WTC11 (cell line): ENCODE measurements at regions not wholly inside any gene's neighbourhood (a gene's known extent, or its start where the extent isn't known, plus 50 kb on each side); places are given as distances from the start of the nearest gene placed in this dataset.

Source experiments
- ATAC-seq: fragments of 200-7000 bp; cut with Tn5 transposase; 2 replicates; pipeline ENCODE4 v1.10.0; 2021; ENCODE audit warnings: mild to moderate bottlenecking, moderate library complexity
- CTCF ChIA-PET: fragments of 300-600 bp; sonication (Branson Sonifier 250); formaldehyde crosslinking; loops from one replicate; lab custom pipeline; 2021; ENCODE audit warnings: antibody characterized with exemption; lab: Charles Lee
- POLR2A ChIA-PET: fragments of 350-600 bp; sonication (Branson Sonifier 250); formaldehyde crosslinking; loops from one replicate; lab custom pipeline; 2021; ENCODE audit warnings: antibody characterized with exemption; lab: Charles Lee
- DNase-seq: peaks from one replicate; pipeline ENCODE4 v3.0.0; 2021; ENCODE audit warnings: low spot score
- H3K27ac Mint-ChIP-seq: 2 replicates; pipeline ENCODE4 v1.8.0; 2021; ENCODE audit warnings: mixed read lengths
- H3K27me3 Mint-ChIP-seq: 2 replicates; pipeline ENCODE4 v1.8.0; 2021; ENCODE audit warnings: low read depth, mild to moderate bottlenecking, moderate library complexity, mixed read lengths
- H3K36me3 Mint-ChIP-seq: 2 replicates; pipeline ENCODE4 v1.8.0; 2021; ENCODE audit warnings: mixed read lengths
- H3K4me1 Mint-ChIP-seq: 2 replicates; pipeline ENCODE4 v1.8.0; 2022; ENCODE audit warnings: mixed read lengths
- H3K4me3 Mint-ChIP-seq: 2 replicates; pipeline ENCODE4 v1.8.0; 2021; ENCODE audit warnings: mild to moderate bottlenecking, moderate library complexity, mixed read lengths
- H3K9me3 Mint-ChIP-seq: 2 replicates; pipeline ENCODE4 v1.8.0; 2021; ENCODE audit warnings: mixed read lengths
- ATF1 ChIP-seq: sonication (generic); formaldehyde crosslinking; IDR thresholded peaks from 2 replicates; pipeline ENCODE4 v1.8.1; 2023; ENCODE audit warnings: mild to moderate bottlenecking, moderate library complexity, missing genetic modification reagents
- CBFB ChIP-seq: sonication (generic); formaldehyde crosslinking; IDR thresholded peaks from 2 replicates; pipeline ENCODE4 v1.8.1; 2022; ENCODE audit warnings: mild to moderate bottlenecking, low read depth, missing genetic modification reagents
- ELF4 ChIP-seq: sonication (generic); formaldehyde crosslinking; IDR thresholded peaks from 2 replicates; pipeline ENCODE4 v1.8.1; 2022; ENCODE audit warnings: low read depth, mild to moderate bottlenecking, moderate library complexity, missing genetic modification reagents
- FOXP1 ChIP-seq: sonication (generic); formaldehyde crosslinking; IDR thresholded peaks from 2 replicates; pipeline ENCODE4 v1.8.0; 2022; ENCODE audit warnings: missing genetic modification reagents, mild to moderate bottlenecking, moderate library complexity, borderline replicate concordance
- IRF2 ChIP-seq: sonication (generic); formaldehyde crosslinking; IDR thresholded peaks from 2 replicates; pipeline ENCODE4 v1.8.0; 2022; ENCODE audit warnings: low read depth, missing genetic modification reagents, borderline replicate concordance
- JUN ChIP-seq: sonication (generic); formaldehyde crosslinking; IDR thresholded peaks from 2 replicates; pipeline ENCODE4 v1.8.0; 2023; ENCODE audit warnings: mild to moderate bottlenecking, missing genetic modification reagents
- NR3C1 ChIP-seq: sonication (generic); formaldehyde crosslinking; conservative IDR thresholded peaks from 2 replicates; pipeline ENCODE4 v1.8.1; 2023; ENCODE audit warnings: low read depth, mild to moderate bottlenecking, missing genetic modification reagents
- SMAD3 ChIP-seq: sonication (generic); formaldehyde crosslinking; IDR thresholded peaks from 2 replicates; pipeline ENCODE4 v1.8.0; 2022; ENCODE audit warnings: missing genetic modification reagents, mild to moderate bottlenecking, borderline replicate concordance
- SOX15 ChIP-seq: fragments of 250-450 bp; sonication (Bioruptor Pico); IDR thresholded peaks from 2 replicates; pipeline ENCODE4 v1.9.0; 2021; ENCODE audit warnings: mild to moderate bottlenecking
- SP1 ChIP-seq: sonication (generic); formaldehyde crosslinking; conservative IDR thresholded peaks from 2 replicates; pipeline ENCODE4 v1.8.1; 2022; ENCODE audit warnings: missing genetic modification reagents
- TCF7 ChIP-seq: sonication (generic); formaldehyde crosslinking; IDR thresholded peaks from 2 replicates; pipeline ENCODE4 v1.8.0; 2022; ENCODE audit warnings: mild to moderate bottlenecking, low read depth, missing genetic modification reagents, moderate library complexity
- TP53 ChIP-seq: sonication (generic); formaldehyde crosslinking; IDR thresholded peaks from 2 replicates; pipeline ENCODE4 v1.8.1; 2023; ENCODE audit warnings: mild to moderate bottlenecking, missing genetic modification reagents
- ZBTB43 ChIP-seq: sonication (generic); formaldehyde crosslinking; IDR thresholded peaks from 2 replicates; pipeline ENCODE4 v1.8.1; 2023; ENCODE audit warnings: mild to moderate bottlenecking, missing genetic modification reagents
- ZMAT4 ChIP-seq: fragments of 250-450 bp; sonication (Bioruptor Pico); IDR thresholded peaks from 2 replicates; pipeline ENCODE4 v1.9.0; 2021; ENCODE audit warnings: mild to moderate bottlenecking
- ZNF121 ChIP-seq: sonication (generic); formaldehyde crosslinking; IDR thresholded peaks from 2 replicates; pipeline ENCODE4 v1.8.0; 2023; ENCODE audit warnings: missing genetic modification reagents
- ZNF416 ChIP-seq: fragments of 250-450 bp; sonication (Bioruptor Pico); IDR thresholded peaks from 2 replicates; pipeline ENCODE4 v1.9.0; 2021; ENCODE audit warnings: mild to moderate bottlenecking, inconsistent platforms
- ZNF423 ChIP-seq: fragments of 250-450 bp; sonication (Bioruptor Pico); IDR thresholded peaks from 2 replicates; pipeline ENCODE4 v2.1.2; 2022; ENCODE audit warnings: mild to moderate bottlenecking, moderate library complexity
- TF ChIP-seq, protein P1 (sequence below): sonication (generic); formaldehyde crosslinking; IDR thresholded peaks from 2 replicates; pipeline ENCODE4 v1.8.1; 2023; ENCODE audit warnings: mild to moderate bottlenecking, missing genetic modification reagents, moderate library complexity
- TF ChIP-seq, protein P2 (sequence below): sonication (generic); formaldehyde crosslinking; IDR thresholded peaks from 2 replicates; pipeline ENCODE4 v1.8.1; 2022; ENCODE audit warnings: mild to moderate bottlenecking, missing genetic modification reagents, moderate library complexity, borderline replicate concordance
- TF ChIP-seq, protein P3 (sequence below): fragments of 250-450 bp; sonication (Bioruptor Pico); conservative IDR thresholded peaks from 2 replicates; pipeline ENCODE4 v1.9.0; 2021; ENCODE audit warnings: mild to moderate bottlenecking
- TF ChIP-seq, protein P4 (sequence below): sonication (generic); formaldehyde crosslinking; IDR thresholded peaks from 2 replicates; pipeline ENCODE4 v1.8.0; 2023; ENCODE audit warnings: missing genetic modification reagents
- TF ChIP-seq, protein P5 (sequence below): sonication (generic); formaldehyde crosslinking; IDR thresholded peaks from 2 replicates; pipeline ENCODE4 v1.8.1; 2022; ENCODE audit warnings: missing genetic modification reagents, borderline replicate concordance

DNA sequence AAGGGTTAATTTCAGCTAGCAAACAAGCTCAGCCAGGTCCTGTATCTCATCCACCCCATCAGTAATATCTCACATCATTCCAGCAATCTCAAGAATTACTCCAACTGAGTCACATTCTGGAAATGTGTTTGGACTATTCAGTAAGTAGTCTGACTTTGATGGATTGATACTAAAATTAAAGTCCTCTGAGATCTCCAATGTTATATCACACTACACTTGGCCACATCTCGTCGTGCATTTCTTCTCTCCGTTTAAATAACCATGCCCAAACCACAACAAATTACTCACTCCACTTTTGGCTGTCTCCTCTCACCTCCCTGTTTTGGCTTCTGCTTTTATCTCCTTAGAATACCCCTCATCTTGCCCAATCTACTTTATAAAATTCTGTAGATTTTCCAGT, 292.2 kb downstream of the PYDC2 start (continued):
- no peak for TF ChIP-seq ZMAT4
- TF ChIP-seq ZBTB43 (CRISPR knock-in tag): no peak
- no peak for TF ChIP-seq ATF1 (CRISPR knock-in tag)
- TF ChIP-seq TP53 (CRISPR knock-in tag): no peak
- TF ChIP-seq JUN (CRISPR knock-in tag): no peak
- TF ChIP-seq NR3C1 (CRISPR knock-in tag): no peak
- TF ChIP-seq, protein P1, sequence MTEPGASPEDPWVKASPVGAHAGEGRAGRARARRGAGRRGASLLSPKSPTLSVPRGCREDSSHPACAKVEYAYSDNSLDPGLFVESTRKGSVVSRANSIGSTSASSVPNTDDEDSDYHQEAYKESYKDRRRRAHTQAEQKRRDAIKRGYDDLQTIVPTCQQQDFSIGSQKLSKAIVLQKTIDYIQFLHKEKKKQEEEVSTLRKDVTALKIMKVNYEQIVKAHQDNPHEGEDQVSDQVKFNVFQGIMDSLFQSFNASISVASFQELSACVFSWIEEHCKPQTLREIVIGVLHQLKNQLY: no peak
- TF ChIP-seq SMAD3 (CRISPR knock-in tag): no peak
- no peak for TF ChIP-seq ELF4
- TF ChIP-seq, protein P2, sequence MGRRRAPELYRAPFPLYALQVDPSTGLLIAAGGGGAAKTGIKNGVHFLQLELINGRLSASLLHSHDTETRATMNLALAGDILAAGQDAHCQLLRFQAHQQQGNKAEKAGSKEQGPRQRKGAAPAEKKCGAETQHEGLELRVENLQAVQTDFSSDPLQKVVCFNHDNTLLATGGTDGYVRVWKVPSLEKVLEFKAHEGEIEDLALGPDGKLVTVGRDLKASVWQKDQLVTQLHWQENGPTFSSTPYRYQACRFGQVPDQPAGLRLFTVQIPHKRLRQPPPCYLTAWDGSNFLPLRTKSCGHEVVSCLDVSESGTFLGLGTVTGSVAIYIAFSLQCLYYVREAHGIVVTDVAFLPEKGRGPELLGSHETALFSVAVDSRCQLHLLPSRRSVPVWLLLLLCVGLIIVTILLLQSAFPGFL (CRISPR knock-in tag): no peak

GRCh38 chr3:191761906-191762305, 300.9 kb downstream of the PYDC2 start:
- TF ChIP-seq SOX15 (CRISPR knock-in tag): no peak
- no peak for TF ChIP-seq TCF7 (CRISPR knock-in tag)
- TF ChIP-seq, protein P3, sequence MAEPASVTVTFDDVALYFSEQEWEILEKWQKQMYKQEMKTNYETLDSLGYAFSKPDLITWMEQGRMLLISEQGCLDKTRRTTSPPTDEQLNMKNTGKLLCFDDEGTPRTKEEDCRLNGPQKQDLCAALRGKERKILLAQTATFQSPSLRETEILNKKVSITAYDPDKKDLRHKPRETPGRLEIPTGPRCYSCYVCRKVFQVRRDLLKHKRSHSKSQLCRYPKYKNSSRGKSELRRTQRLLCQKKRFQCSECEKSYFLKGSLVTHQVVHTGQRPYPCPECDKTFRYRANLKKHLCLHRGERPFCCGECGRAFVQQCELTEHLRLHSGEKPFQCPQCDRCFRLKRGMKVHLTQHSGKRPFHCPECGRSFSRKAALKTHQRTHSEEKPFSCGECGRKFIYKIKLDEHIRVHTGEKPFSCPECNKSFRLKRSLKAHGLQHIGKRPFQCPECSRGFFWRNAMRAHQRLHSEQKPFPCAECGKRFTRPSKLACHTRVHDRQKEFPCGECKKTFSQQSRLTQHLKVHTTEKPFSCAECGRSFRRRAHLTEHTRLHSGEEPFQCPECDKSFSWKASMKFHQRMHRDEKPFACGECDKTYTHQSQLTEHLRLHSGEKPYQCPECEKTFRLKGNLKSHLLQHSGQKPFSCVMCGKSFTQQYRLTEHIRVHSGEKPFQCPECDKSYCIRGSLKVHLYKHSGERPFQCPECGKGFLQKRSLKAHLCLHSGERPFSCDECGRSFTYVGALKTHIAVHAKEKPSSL (CRISPR knock-in tag): no peak
- no peak for TF ChIP-seq FOXP1
- no peak for TF ChIP-seq ZNF423
- TF ChIP-seq, protein P4, sequence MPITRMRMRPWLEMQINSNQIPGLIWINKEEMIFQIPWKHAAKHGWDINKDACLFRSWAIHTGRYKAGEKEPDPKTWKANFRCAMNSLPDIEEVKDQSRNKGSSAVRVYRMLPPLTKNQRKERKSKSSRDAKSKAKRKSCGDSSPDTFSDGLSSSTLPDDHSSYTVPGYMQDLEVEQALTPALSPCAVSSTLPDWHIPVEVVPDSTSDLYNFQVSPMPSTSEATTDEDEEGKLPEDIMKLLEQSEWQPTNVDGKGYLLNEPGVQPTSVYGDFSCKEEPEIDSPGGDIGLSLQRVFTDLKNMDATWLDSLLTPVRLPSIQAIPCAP: no peak
- TF ChIP-seq, protein P5, sequence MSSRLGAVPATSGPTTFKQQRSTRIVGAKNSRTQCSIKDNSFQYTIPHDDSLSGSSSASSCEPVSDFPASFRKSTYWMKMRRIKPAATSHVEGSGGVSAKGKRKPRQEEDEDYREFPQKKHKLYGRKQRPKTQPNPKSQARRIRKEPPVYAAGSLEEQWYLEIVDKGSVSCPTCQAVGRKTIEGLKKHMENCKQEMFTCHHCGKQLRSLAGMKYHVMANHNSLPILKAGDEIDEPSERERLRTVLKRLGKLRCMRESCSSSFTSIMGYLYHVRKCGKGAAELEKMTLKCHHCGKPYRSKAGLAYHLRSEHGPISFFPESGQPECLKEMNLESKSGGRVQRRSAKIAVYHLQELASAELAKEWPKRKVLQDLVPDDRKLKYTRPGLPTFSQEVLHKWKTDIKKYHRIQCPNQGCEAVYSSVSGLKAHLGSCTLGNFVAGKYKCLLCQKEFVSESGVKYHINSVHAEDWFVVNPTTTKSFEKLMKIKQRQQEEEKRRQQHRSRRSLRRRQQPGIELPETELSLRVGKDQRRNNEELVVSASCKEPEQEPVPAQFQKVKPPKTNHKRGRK (CRISPR knock-in tag): no peak
- no peak for TF ChIP-seq ZNF416 (CRISPR knock-in tag)
- TF ChIP-seq CBFB (CRISPR knock-in tag): no peak
- TF ChIP-seq SP1: no peak
- no peak for TF ChIP-seq IRF2 (CRISPR knock-in tag)
- no peak for TF ChIP-seq ZNF121
- Mint-ChIP-seq H3K36me3 (no peaks in the 10 kb centered on the region), H3K4me3 (no peak overlapping the region), H3K4me1 (peaks cover 16% of the 10 kb centered on the region), H3K27ac (peak overlapping the region; percentile 78; the same call in 1 of the 2 replicates), H3K27me3 (no peaks in the 10 kb centered on the region), H3K9me3 (peaks cover 14% of the 10 kb centered on the region)
- ChIA-PET CTCF (no interaction called here), POLR2A (no interaction called here)
- DNase-seq (no peak), ATAC-seq (peak; percentile 32; the same call in 1 of the 2 replicates)
